ENCODE measurements at regions not wholly inside any gene's neighbourhood (a gene's known extent, or its start where the extent isn't known, plus 50 kb on each side); places are given as distances from the start of the nearest gene placed in this dataset.

DNA sequence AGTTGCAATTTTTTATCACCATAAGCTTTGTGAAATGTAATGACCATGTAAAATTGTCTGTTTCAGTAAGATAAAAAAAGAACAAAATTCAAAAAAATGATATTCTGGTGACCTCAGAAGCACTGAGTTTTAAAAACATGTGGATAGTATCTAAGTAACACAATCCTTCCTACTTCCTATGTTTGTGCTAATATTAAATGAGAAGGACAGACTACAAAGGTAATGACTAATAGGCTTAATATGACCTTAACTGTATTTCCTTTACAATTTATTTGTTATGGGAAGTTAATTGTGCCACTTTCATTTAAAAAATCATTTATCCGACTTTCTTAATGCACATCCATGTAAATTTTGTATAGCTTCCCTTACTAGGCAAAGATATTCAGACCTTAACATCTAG lies 1030.4 kb upstream of the ATXN8OS start:
- no peak overlapping the region for H3K27ac ChIP-seq
- no peaks in the 10 kb centered on the region for H3K27me3 ChIP-seq
- H3K4me1 ChIP-seq: no peaks in the 10 kb centered on the region
- H3K4me3 ChIP-seq: no peak overlapping the region
- no peaks in the 10 kb centered on the region for H3K9me3 ChIP-seq
- DNase-seq (ENCODE audit: low spot score in 2 of 2): no peak
- TF ChIP-seq EP300 (IDR thresholded peaks at IDR 0.05): no peak
- TF ChIP-seq, protein P1, sequence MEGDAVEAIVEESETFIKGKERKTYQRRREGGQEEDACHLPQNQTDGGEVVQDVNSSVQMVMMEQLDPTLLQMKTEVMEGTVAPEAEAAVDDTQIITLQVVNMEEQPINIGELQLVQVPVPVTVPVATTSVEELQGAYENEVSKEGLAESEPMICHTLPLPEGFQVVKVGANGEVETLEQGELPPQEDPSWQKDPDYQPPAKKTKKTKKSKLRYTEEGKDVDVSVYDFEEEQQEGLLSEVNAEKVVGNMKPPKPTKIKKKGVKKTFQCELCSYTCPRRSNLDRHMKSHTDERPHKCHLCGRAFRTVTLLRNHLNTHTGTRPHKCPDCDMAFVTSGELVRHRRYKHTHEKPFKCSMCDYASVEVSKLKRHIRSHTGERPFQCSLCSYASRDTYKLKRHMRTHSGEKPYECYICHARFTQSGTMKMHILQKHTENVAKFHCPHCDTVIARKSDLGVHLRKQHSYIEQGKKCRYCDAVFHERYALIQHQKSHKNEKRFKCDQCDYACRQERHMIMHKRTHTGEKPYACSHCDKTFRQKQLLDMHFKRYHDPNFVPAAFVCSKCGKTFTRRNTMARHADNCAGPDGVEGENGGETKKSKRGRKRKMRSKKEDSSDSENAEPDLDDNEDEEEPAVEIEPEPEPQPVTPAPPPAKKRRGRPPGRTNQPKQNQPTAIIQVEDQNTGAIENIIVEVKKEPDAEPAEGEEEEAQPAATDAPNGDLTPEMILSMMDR (IDR thresholded peaks at IDR 0.05): no peak
- TF ChIP-seq POLR2A (IDR thresholded peaks at IDR 0.05): no peak
- WGBS, 2 donors: 74 to 84% methylated on average over 1 of the region's 1 CpG
- H3K36me3 ChIP-seq: no peaks in the 10 kb centered on the region

DNA sequence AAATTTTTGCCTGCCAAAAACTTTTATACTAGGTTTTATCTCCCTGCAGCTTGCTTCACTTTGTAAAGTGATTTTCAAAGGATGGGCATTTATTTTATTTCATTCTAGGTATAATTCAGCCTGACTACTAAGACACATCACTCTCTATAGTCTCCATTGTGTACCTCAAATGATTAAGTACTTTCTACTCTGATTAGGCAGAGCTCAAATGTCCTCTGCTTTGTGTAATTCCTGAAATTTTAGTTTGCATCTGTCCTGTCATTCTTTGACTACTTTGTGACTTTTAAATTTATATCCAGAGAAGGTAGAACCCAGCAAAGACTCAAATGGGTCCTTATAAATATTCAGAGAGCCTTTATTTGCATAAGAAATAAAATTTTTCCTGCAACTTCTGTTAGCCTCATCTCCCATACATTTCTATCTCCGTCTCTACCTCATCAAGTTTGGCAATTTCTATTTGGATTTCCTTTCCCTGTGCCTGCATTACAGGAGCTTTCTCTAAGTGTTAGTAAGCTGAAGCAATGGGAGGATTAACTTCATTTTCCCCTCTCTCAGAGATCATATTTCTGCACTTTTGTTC lies 1038.0 kb upstream of the ATXN8OS start:
- WGBS, 2 donors: 70 to 83% methylated on average over 1 of the region's 1 CpG
- no peak for DNase-seq (ENCODE audit: low spot score in 2 of 2)

DNA sequence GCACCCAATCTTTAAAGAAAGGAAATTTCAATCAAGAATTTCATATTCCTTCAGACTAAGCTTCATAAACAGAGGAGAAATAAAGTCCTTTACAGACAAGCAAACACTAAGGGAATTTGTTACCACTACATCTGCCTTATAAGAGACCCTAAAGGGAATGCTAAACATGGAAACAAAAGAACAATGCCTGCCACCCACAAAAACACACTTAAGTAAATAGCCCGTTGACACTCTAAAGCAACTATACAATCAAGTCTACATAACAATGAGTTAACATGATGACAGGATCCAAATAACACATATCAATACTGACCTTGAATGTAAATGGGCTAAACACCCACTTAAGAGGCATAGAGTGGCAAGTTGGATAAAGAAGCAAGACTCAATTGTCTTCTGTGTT lies 1056.9 kb upstream of the ATXN8OS start:
- H3K9me3 ChIP-seq: peaks cover 0 to 12% (median 0%) of the 10 kb centered on the region in 4 donors
- no peak overlapping the region for H3K27ac ChIP-seq
- TF ChIP-seq EP300 (IDR thresholded peaks at IDR 0.05): no peak
- TF ChIP-seq POLR2A (IDR thresholded peaks at IDR 0.05): no peak
- TF ChIP-seq, protein P1 (IDR thresholded peaks at IDR 0.05): no peak
- WGBS, 2 donors: 51 to 58% methylated on average over 1 of the region's 1 CpG
- H3K27me3 ChIP-seq: no peaks in the 10 kb centered on the region
- no peaks in the 10 kb centered on the region for H3K36me3 ChIP-seq
- H3K4me1 ChIP-seq: no peaks in the 10 kb centered on the region
- H3K4me3 ChIP-seq: no peak overlapping the region
- DNase-seq (ENCODE audit: low spot score in 2 of 2): no peak

More for the DNA sequence above, 1038.0 kb upstream of the ATXN8OS start:
- Histone ChIP-seq H3K36me3 (no peaks in the 10 kb centered on the region), H3K27ac (no peak overlapping the region), H3K4me1 (no peaks in the 10 kb centered on the region), H3K9me3 (no peaks in the 10 kb centered on the region), H3K27me3 (no peaks in the 10 kb centered on the region), H3K4me3 (no peak overlapping the region)
- TF ChIP-seq EP300 (IDR thresholded peaks at IDR 0.05): no peak
- TF ChIP-seq, protein P1 (IDR thresholded peaks at IDR 0.05): no peak
- TF ChIP-seq POLR2A (IDR thresholded peaks at IDR 0.05): no peak

- no peak for TF ChIP-seq EP300 (IDR thresholded peaks at IDR 0.05)
- TF ChIP-seq, protein P1 (IDR thresholded peaks at IDR 0.05): no peak
- TF ChIP-seq POLR2A (IDR thresholded peaks at IDR 0.05): no peak
- Histone ChIP-seq H3K9me3 (no peaks in the 10 kb centered on the region), H3K27ac (no peak overlapping the region), H3K4me3 (no peak overlapping the region), H3K36me3 (no peaks in the 10 kb centered on the region), H3K4me1 (no peaks in the 10 kb centered on the region), H3K27me3 (no peaks in the 10 kb centered on the region)
- 95% methylated on average over 9 of the region's 9 CpGs for WGBS, 2 donors
- DNase-seq (ENCODE audit: low spot score in 2 of 2): no peak
Measured at GRCh38 chr13:69044629-69045028, 1063.0 kb upstream of the ATXN8OS start.

DNA sequence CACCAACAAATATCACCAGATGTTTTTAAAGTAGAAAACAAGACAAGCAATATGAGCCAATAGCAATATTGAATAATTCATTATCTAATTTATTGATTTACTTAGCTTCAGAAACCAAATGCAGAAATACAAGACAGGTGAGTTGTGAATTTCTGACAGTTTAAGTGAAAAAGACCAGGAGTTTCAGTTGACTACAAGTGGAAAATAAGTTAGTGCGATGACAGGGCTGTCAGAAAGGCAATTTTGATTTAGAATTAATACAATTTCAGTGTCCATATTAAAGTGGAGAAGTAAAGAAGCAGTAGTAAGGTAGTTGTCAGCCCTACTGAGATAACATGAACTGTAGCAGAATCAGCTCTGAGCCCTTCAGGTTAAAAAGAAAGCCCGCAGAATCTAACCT lies 1066.7 kb upstream of the ATXN8OS start:
- 88 to 92% methylated on average over 2 of the region's 2 CpGs for whole genome bisulfite sequencing, 2 donors
- Histone ChIP-seq H3K27me3 (no peaks in the 10 kb centered on the region), H3K9me3 (no peaks in the 10 kb centered on the region), H3K4me3 (no peak overlapping the region), H3K36me3 (no peaks in the 10 kb centered on the region), H3K27ac (no peak overlapping the region), H3K4me1 (no peaks in the 10 kb centered on the region)
- no peak for DNase-seq (ENCODE audit: low spot score in 2 of 2)
- TF ChIP-seq POLR2A (IDR thresholded peaks at IDR 0.05) (no peak), EP300 (IDR thresholded peaks at IDR 0.05) (no peak)
- TF ChIP-seq, protein P1 (IDR thresholded peaks at IDR 0.05): no peak
